Ascending aorta (tissue), 2 donors: ENCODE measurements at regions not wholly inside any gene's neighbourhood (a gene's known extent, or its start where the extent isn't known, plus 50 kb on each side); places are given as distances from the start of the nearest gene placed in this dataset.

ENCODE experiments used
- DNase-seq, 2 donors: peaks; one replicate each; pipeline ENCODE4 v3.0.0-alpha.2; 2019; ENCODE audit warnings: low spot score in 2 of 2
- H3K27ac ChIP-seq, 2 donors: fragments of 200-600 bp; sonication (generic); one replicate each; pipeline ENCODE4 v1.5.1; 2016 to 2017; ENCODE audit warnings: mild to moderate bottlenecking in 1 of 2
- H3K27me3 ChIP-seq: fragments of 200-600 bp; sonication (generic); one replicate; pipeline ENCODE4 v1.5.1; 2017
- H3K36me3 ChIP-seq, 2 donors: fragments of 200-600 bp; sonication (generic); one replicate each; pipeline ENCODE4 v1.5.1; 2016
- H3K4me1 ChIP-seq, 2 donors: fragments of 200-600 bp; sonication (generic); one replicate each; pipeline ENCODE4 v1.5.1; 2016 to 2017; ENCODE audit warnings: mild to moderate bottlenecking in 1 of 2
- H3K4me3 ChIP-seq, 2 donors: fragments of 200-600 bp; sonication (generic); one replicate each; pipeline ENCODE4 v1.5.1; 2016 to 2017; ENCODE audit warnings: mild to moderate bottlenecking in 1 of 2
- H3K9me3 ChIP-seq, 2 donors: fragments of 200-600 bp; sonication (generic); one replicate each; pipeline ENCODE4 v1.5.1; 2016
- CTCF ChIP-seq, 3 experiments: fragments of 200-600 bp in 2 of 3; fragments of 450-650 bp in 1 of 3; sonication (generic) in 2 of 3; IDR thresholded peaks; one replicate each; pipeline ENCODE4 v1.5.1; 2016 to 2019; ENCODE audit warnings: antibody characterized with exemption in 3 of 3, mild to moderate bottlenecking in 1 of 3, moderate library complexity in 1 of 3
- intact Hi-C: fragments of 100-400 bp; cut with DNase I; formaldehyde crosslinking; loops from one replicate; pipeline ENCODE4 v1.15.1; 2023

GRCh38 chr10:44647473-44647872 lies 262.6 kb upstream of the CXCL12 start:
- no peak overlapping the region for H3K27ac ChIP-seq
- peak in 1 of 2 donors; percentile 48 for DNase-seq
- no peaks in the 10 kb centered on the region for H3K9me3 ChIP-seq
- no peak for TF ChIP-seq CTCF (IDR thresholded peaks at IDR 0.05)
- H3K27me3 ChIP-seq = no peaks in the 10 kb centered on the region
- intact Hi-C loops = no loop called here
- H3K4me3 ChIP-seq = no peak overlapping the region
- H3K4me1 ChIP-seq = peaks cover 0 to 2% of the 10 kb centered on the region in 2 donors
- no peaks in the 10 kb centered on the region for H3K36me3 ChIP-seq

- intact Hi-C loops = no loop called here
- Histone ChIP-seq H3K27me3 (no peaks in the 10 kb centered on the region), H3K4me1 (peaks cover 0 to 2% of the 10 kb centered on the region in 2 donors), H3K27ac (no peak overlapping the region), H3K36me3 (no peaks in the 10 kb centered on the region), H3K9me3 (no peaks in the 10 kb centered on the region), H3K4me3 (no peak overlapping the region)
- no peak for TF ChIP-seq CTCF (IDR thresholded peaks at IDR 0.05)
- peak in 1 of 2 donors; percentile 57 for DNase-seq
These were observed 263.1 kb upstream of the CXCL12 start for GRCh38 chr10:44647877-44648542.

- Histone ChIP-seq H3K27ac (no peak overlapping the region), H3K4me1 (peaks cover 0 to 2% of the 10 kb centered on the region in 2 donors), H3K36me3 (no peaks in the 10 kb centered on the region), H3K4me3 (no peak overlapping the region), H3K9me3 (no peaks in the 10 kb centered on the region), H3K27me3 (no peaks in the 10 kb centered on the region)
- intact Hi-C loops = no loop called here
- no peak for TF ChIP-seq CTCF (IDR thresholded peaks at IDR 0.05)
- no peak for DNase-seq
These were observed 260.2 kb upstream of the TMEM72 start for GRCh38 chr10:44650691-44651661.

- no peaks in the 10 kb centered on the region for H3K36me3 ChIP-seq
- no peak for TF ChIP-seq CTCF (IDR thresholded peaks at IDR 0.05)
- intact Hi-C loops = no loop called here
- peaks cover 0 to 2% of the 10 kb centered on the region in 2 donors for H3K4me1 ChIP-seq
- H3K27ac ChIP-seq = no peak overlapping the region
- no peak overlapping the region for H3K4me3 ChIP-seq
- no peaks in the 10 kb centered on the region for H3K9me3 ChIP-seq
- no peaks in the 10 kb centered on the region for H3K27me3 ChIP-seq
- DNase-seq = no peak
These were observed 259.3 kb upstream of the TMEM72 start for GRCh38 chr10:44651834-44652233.

- DNase-seq = no peak
- Histone ChIP-seq H3K27me3 (no peaks in the 10 kb centered on the region), H3K9me3 (no peaks in the 10 kb centered on the region), H3K4me1 (peaks cover 2 to 11% of the 10 kb centered on the region in 2 donors), H3K27ac (no peak overlapping the region), H3K36me3 (no peaks in the 10 kb centered on the region), H3K4me3 (no peak overlapping the region)
- intact Hi-C loops = no loop called here
- no peak for TF ChIP-seq CTCF (IDR thresholded peaks at IDR 0.05)
These were observed 251.8 kb upstream of the TMEM72 start for GRCh38 chr10:44659320-44659719.
